ENCODE measurements at regions not wholly inside any gene's neighbourhood (a gene's known extent, or its start where the extent isn't known, plus 50 kb on each side); places are given as distances from the start of the nearest gene placed in this dataset.

GRCh38 chr3:84759361-84759760, 199.4 kb upstream of the CADM2 start:
- Histone ChIP-seq H3K9me3 (ENCODE audit: insufficient read depth, low read length, severe bottlenecking) (no peaks in the 10 kb centered on the region), H3K27ac (ENCODE audit: low read length) (no peak overlapping the region), H3K36me3 (ENCODE audit: insufficient read depth, low read length) (no peaks in the 10 kb centered on the region), H3K4me1 (ENCODE audit: insufficient read depth, low read length) (no peaks in the 10 kb centered on the region), H3K4me2 (ENCODE audit: insufficient read depth, low read length) (no peak overlapping the region), H2AFZ (ENCODE audit: low read depth, low read length) (no peak overlapping the region), H4K20me1 (ENCODE audit: insufficient read depth, low read length) (no peaks in the 10 kb centered on the region), H3K79me2 (ENCODE audit: insufficient read depth, low read length) (no peaks in the 10 kb centered on the region), H3K27me3 (ENCODE audit: insufficient read depth, low read length, poor library complexity) (no peaks in the 10 kb centered on the region), H3K4me3 (ENCODE audit: low read depth in 1 of 2, low read length in 2 of 2) (no peak overlapping the region), H3K9ac (ENCODE audit: low read depth, low read length) (no peak overlapping the region)
- TF ChIP-seq, protein P1, sequence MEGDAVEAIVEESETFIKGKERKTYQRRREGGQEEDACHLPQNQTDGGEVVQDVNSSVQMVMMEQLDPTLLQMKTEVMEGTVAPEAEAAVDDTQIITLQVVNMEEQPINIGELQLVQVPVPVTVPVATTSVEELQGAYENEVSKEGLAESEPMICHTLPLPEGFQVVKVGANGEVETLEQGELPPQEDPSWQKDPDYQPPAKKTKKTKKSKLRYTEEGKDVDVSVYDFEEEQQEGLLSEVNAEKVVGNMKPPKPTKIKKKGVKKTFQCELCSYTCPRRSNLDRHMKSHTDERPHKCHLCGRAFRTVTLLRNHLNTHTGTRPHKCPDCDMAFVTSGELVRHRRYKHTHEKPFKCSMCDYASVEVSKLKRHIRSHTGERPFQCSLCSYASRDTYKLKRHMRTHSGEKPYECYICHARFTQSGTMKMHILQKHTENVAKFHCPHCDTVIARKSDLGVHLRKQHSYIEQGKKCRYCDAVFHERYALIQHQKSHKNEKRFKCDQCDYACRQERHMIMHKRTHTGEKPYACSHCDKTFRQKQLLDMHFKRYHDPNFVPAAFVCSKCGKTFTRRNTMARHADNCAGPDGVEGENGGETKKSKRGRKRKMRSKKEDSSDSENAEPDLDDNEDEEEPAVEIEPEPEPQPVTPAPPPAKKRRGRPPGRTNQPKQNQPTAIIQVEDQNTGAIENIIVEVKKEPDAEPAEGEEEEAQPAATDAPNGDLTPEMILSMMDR (IDR thresholded peaks at IDR 0.05; ENCODE audit: borderline replicate concordance, extremely low read depth, low read length, poor library complexity, severe bottlenecking): no peak
- no peak for TF ChIP-seq EZH2 (IDR thresholded peaks at IDR 0.05; ENCODE audit: borderline replicate concordance, low read depth, low read length, severe bottlenecking)
- no peak for ATAC-seq (ENCODE audit: insufficient read depth, low read depth)
- no peak for DNase-seq

- no peak overlapping the region for H3K4me2 ChIP-seq (ENCODE audit: insufficient read depth, low read length)
- no peak for ATAC-seq (ENCODE audit: insufficient read depth, low read depth)
- TF ChIP-seq, protein P1 (IDR thresholded peaks at IDR 0.05; ENCODE audit: borderline replicate concordance, extremely low read depth, low read length, poor library complexity, severe bottlenecking): no peak
- TF ChIP-seq EZH2 (IDR thresholded peaks at IDR 0.05; ENCODE audit: borderline replicate concordance, low read depth, low read length, severe bottlenecking): no peak
These were observed 185.9 kb upstream of the CADM2 start for GRCh38 chr3:84772841-84773240.

GRCh38 chr3:84783281-84783680, 175.5 kb upstream of the CADM2 start:
- H4K20me1 ChIP-seq (ENCODE audit: insufficient read depth, low read length): no peaks in the 10 kb centered on the region
- DNase-seq (no peak), ATAC-seq (ENCODE audit: insufficient read depth, low read depth) (no peak)
- no peak overlapping the region for H3K27ac ChIP-seq (ENCODE audit: low read length)
- H3K4me1 ChIP-seq (ENCODE audit: insufficient read depth, low read length): no peaks in the 10 kb centered on the region
- no peak overlapping the region for H2AFZ ChIP-seq (ENCODE audit: low read depth, low read length)
- H3K4me3 ChIP-seq (ENCODE audit: low read depth in 1 of 2, low read length in 2 of 2): no peak overlapping the region
- no peak overlapping the region for H3K4me2 ChIP-seq (ENCODE audit: insufficient read depth, low read length)
- H3K9me3 ChIP-seq (ENCODE audit: insufficient read depth, low read length, severe bottlenecking): no peaks in the 10 kb centered on the region
- no peaks in the 10 kb centered on the region for H3K27me3 ChIP-seq (ENCODE audit: insufficient read depth, low read length, poor library complexity)
- no peak overlapping the region for H3K9ac ChIP-seq (ENCODE audit: low read depth, low read length)
- no peaks in the 10 kb centered on the region for H3K79me2 ChIP-seq (ENCODE audit: insufficient read depth, low read length)
- TF ChIP-seq, protein P1 (IDR thresholded peaks at IDR 0.05; ENCODE audit: borderline replicate concordance, extremely low read depth, low read length, poor library complexity, severe bottlenecking): no peak
- no peak for TF ChIP-seq EZH2 (IDR thresholded peaks at IDR 0.05; ENCODE audit: borderline replicate concordance, low read depth, low read length, severe bottlenecking)
- no peaks in the 10 kb centered on the region for H3K36me3 ChIP-seq (ENCODE audit: insufficient read depth, low read length)

More at GRCh38 chr3:84772841-84773240, 185.9 kb upstream of the CADM2 start:
- DNase-seq: no peak
- Histone ChIP-seq H3K4me3 (ENCODE audit: low read depth in 1 of 2, low read length in 2 of 2) (no peak overlapping the region), H4K20me1 (ENCODE audit: insufficient read depth, low read length) (no peaks in the 10 kb centered on the region), H3K79me2 (ENCODE audit: insufficient read depth, low read length) (no peaks in the 10 kb centered on the region), H3K27ac (ENCODE audit: low read length) (no peak overlapping the region), H3K9ac (ENCODE audit: low read depth, low read length) (no peak overlapping the region), H3K27me3 (ENCODE audit: insufficient read depth, low read length, poor library complexity) (no peaks in the 10 kb centered on the region), H3K9me3 (ENCODE audit: insufficient read depth, low read length, severe bottlenecking) (no peaks in the 10 kb centered on the region), H2AFZ (ENCODE audit: low read depth, low read length) (no peak overlapping the region), H3K36me3 (ENCODE audit: insufficient read depth, low read length) (no peaks in the 10 kb centered on the region), H3K4me1 (ENCODE audit: insufficient read depth, low read length) (no peaks in the 10 kb centered on the region)

GRCh38 chr3:84789961-84790360, 168.8 kb upstream of the CADM2 start:
- Histone ChIP-seq H3K4me3 (ENCODE audit: low read depth in 1 of 2, low read length in 2 of 2) (no peak overlapping the region), H3K4me1 (ENCODE audit: insufficient read depth, low read length) (no peaks in the 10 kb centered on the region), H3K9ac (ENCODE audit: low read depth, low read length) (no peak overlapping the region), H2AFZ (ENCODE audit: low read depth, low read length) (no peak overlapping the region), H3K4me2 (ENCODE audit: insufficient read depth, low read length) (no peak overlapping the region), H3K36me3 (ENCODE audit: insufficient read depth, low read length) (no peaks in the 10 kb centered on the region), H3K27ac (ENCODE audit: low read length) (no peak overlapping the region), H3K9me3 (ENCODE audit: insufficient read depth, low read length, severe bottlenecking) (no peaks in the 10 kb centered on the region), H4K20me1 (ENCODE audit: insufficient read depth, low read length) (no peaks in the 10 kb centered on the region), H3K79me2 (ENCODE audit: insufficient read depth, low read length) (no peaks in the 10 kb centered on the region), H3K27me3 (ENCODE audit: insufficient read depth, low read length, poor library complexity) (no peaks in the 10 kb centered on the region)
- TF ChIP-seq, protein P1 (IDR thresholded peaks at IDR 0.05; ENCODE audit: borderline replicate concordance, extremely low read depth, low read length, poor library complexity, severe bottlenecking): no peak
- no peak for TF ChIP-seq EZH2 (IDR thresholded peaks at IDR 0.05; ENCODE audit: borderline replicate concordance, low read depth, low read length, severe bottlenecking)
- ATAC-seq (ENCODE audit: insufficient read depth, low read depth): no peak
- DNase-seq: no peak
